OCI-LY1 (cell line): ENCODE measurements at regions not wholly inside any gene's neighbourhood (a gene's known extent, or its start where the extent isn't known, plus 50 kb on each side); places are given as distances from the start of the nearest gene placed in this dataset.

ENCODE experiments used
- H2AFZ ChIP-seq: fragments of 200-600 bp; sonication (generic), shearing (Covaris generic); 2 replicates; pipeline ENCODE4 v1.6.0; 2014; ENCODE audit warnings: antibody characterized with exemption, mild to moderate bottlenecking, low read length
- H3F3A ChIP-seq: fragments of 200-600 bp; sonication (generic), shearing (Covaris generic); 2 replicates; pipeline ENCODE4 v1.6.0; 2014; ENCODE audit warnings: mild to moderate bottlenecking, antibody characterized with exemption, low read length, moderate library complexity; ENCODE audit not compliant: insufficient read depth
- H3K27ac ChIP-seq: fragments of 200-600 bp; sonication (generic); 2 replicates; pipeline ENCODE4 v1.5.1; 2014; ENCODE audit warnings: low read length, mixed run types, mild to moderate bottlenecking, low read depth; ENCODE audit not compliant: poor library complexity, severe bottlenecking
- H3K27me3 ChIP-seq: fragments of 200-600 bp; sonication (generic); 2 replicates; pipeline ENCODE4 v1.6.0; 2014; ENCODE audit warnings: antibody characterized with exemption, mild to moderate bottlenecking, low read length, moderate library complexity; ENCODE audit not compliant: insufficient read depth
- H3K36me3 ChIP-seq: fragments of 200-600 bp; sonication (generic); 2 replicates; pipeline ENCODE4 v1.6.1; 2014; ENCODE audit warnings: mild to moderate bottlenecking, antibody characterized with exemption, low read length, moderate library complexity, mixed read lengths; ENCODE audit not compliant: insufficient read depth
- H3K4me1 ChIP-seq: fragments of 200-600 bp; sonication (generic); 2 replicates; pipeline ENCODE4 v1.5.1; 2014; ENCODE audit warnings: mild to moderate bottlenecking, low read length, moderate library complexity; ENCODE audit not compliant: insufficient read depth, severe bottlenecking
- H3K4me2 ChIP-seq: fragments of 200-600 bp; sonication (generic), shearing (Covaris generic); 2 replicates; pipeline ENCODE4 v1.6.1; 2014; ENCODE audit warnings: low read length
- H3K4me3 ChIP-seq: fragments of 200-600 bp; sonication (generic); 2 replicates; pipeline ENCODE4 v1.5.1; 2014; ENCODE audit warnings: low read length, low read depth, mild to moderate bottlenecking, mixed read lengths; ENCODE audit not compliant: poor library complexity, severe bottlenecking
- H3K79me2 ChIP-seq: fragments of 200-600 bp; shearing (Covaris generic); 2 replicates; pipeline ENCODE4 v1.6.1; 2016; ENCODE audit warnings: mixed run types, low read length, mixed read lengths; ENCODE audit not compliant: insufficient read depth
- H3K9ac ChIP-seq: fragments of 200-600 bp; sonication (generic), shearing (Covaris generic); 2 replicates; pipeline ENCODE4 v1.6.1; 2014; ENCODE audit warnings: mild to moderate bottlenecking, low read length, mixed read lengths
- H3K9me2 ChIP-seq: fragments of 200-600 bp; sonication (generic), shearing (Covaris generic); 2 replicates; pipeline ENCODE4 v1.6.1; 2014; ENCODE audit warnings: low read depth, mild to moderate bottlenecking, low read length, mixed read lengths
- H3K9me3 ChIP-seq: fragments of 200-600 bp; shearing (Covaris generic); 2 replicates; pipeline ENCODE4 v1.6.1; 2014; ENCODE audit warnings: low read length, mixed read lengths
- H4K20me1 ChIP-seq: fragments of 200-600 bp; sonication (generic), shearing (Covaris generic); 2 replicates; pipeline ENCODE4 v1.6.0; 2016; ENCODE audit warnings: mild to moderate bottlenecking, low read length; ENCODE audit not compliant: insufficient read depth
- CTCF ChIP-seq: fragments of 200-600 bp; sonication (generic), shearing (Covaris generic); IDR thresholded peaks from 2 replicates; pipeline ENCODE4 v1.5.1; 2017; ENCODE audit warnings: mild to moderate bottlenecking, antibody characterized with exemption, low read length, moderate library complexity, mixed read lengths
- EZH2 ChIP-seq: fragments of 200-600 bp; sonication (generic), shearing (Covaris generic); IDR thresholded peaks from 2 replicates; pipeline ENCODE4 v1.8.0; 2017; ENCODE audit warnings: borderline replicate concordance, mixed run types, mild to moderate bottlenecking, antibody characterized with exemption, low read length, moderate library complexity, mixed read lengths

- H3K9ac ChIP-seq: no peak overlapping the region
Observed at GRCh38 chr20:6668546-6668945, 98.9 kb upstream of the BMP2 start.

GRCh38 chr20:6665621-6666355 lies 101.7 kb upstream of the BMP2 start:
- H4K20me1 ChIP-seq: no peaks in the 10 kb centered on the region
- H3F3A ChIP-seq: no peaks in the 10 kb centered on the region
- H3K9me2 ChIP-seq: no peaks in the 10 kb centered on the region
- no peaks in the 10 kb centered on the region for H3K27me3 ChIP-seq
- H3K4me3 ChIP-seq: no peak overlapping the region
- no peak overlapping the region for H2AFZ ChIP-seq
- TF ChIP-seq EZH2 (no peak), CTCF (no peak)
- H3K9me3 ChIP-seq: no peaks in the 10 kb centered on the region
- no peak overlapping the region for H3K4me2 ChIP-seq
- H3K79me2 ChIP-seq: no peaks in the 10 kb centered on the region
- H3K27ac ChIP-seq: no peak overlapping the region
- no peaks in the 10 kb centered on the region for H3K36me3 ChIP-seq
- no peak overlapping the region for H3K9ac ChIP-seq
- no peaks in the 10 kb centered on the region for H3K4me1 ChIP-seq

More at GRCh38 chr20:6668546-6668945, 98.9 kb upstream of the BMP2 start:
- H3K36me3 ChIP-seq: no peaks in the 10 kb centered on the region
- H3K9me2 ChIP-seq: no peaks in the 10 kb centered on the region
- H2AFZ ChIP-seq: no peak overlapping the region
- no peaks in the 10 kb centered on the region for H3K9me3 ChIP-seq
- no peaks in the 10 kb centered on the region for H3K4me1 ChIP-seq
- no peak for TF ChIP-seq CTCF
- TF ChIP-seq EZH2: no peak
- no peaks in the 10 kb centered on the region for H3K27me3 ChIP-seq
- H3F3A ChIP-seq: no peaks in the 10 kb centered on the region
- H3K27ac ChIP-seq: no peak overlapping the region
- no peaks in the 10 kb centered on the region for H4K20me1 ChIP-seq
- no peak overlapping the region for H3K4me3 ChIP-seq
- H3K4me2 ChIP-seq: no peak overlapping the region
- no peaks in the 10 kb centered on the region for H3K79me2 ChIP-seq

GRCh38 chr20:6665161-6665560 lies 102.3 kb upstream of the BMP2 start:
- no peak overlapping the region for H3K4me3 ChIP-seq
- no peaks in the 10 kb centered on the region for H3K9me3 ChIP-seq
- no peak overlapping the region for H3K9ac ChIP-seq
- H4K20me1 ChIP-seq: no peaks in the 10 kb centered on the region
- H3K4me1 ChIP-seq: no peaks in the 10 kb centered on the region
- no peaks in the 10 kb centered on the region for H3K27me3 ChIP-seq
- no peak overlapping the region for H2AFZ ChIP-seq
- H3K27ac ChIP-seq: no peak overlapping the region
- H3K4me2 ChIP-seq: no peak overlapping the region
- H3F3A ChIP-seq: no peaks in the 10 kb centered on the region
- no peaks in the 10 kb centered on the region for H3K79me2 ChIP-seq
- H3K36me3 ChIP-seq: no peaks in the 10 kb centered on the region
- H3K9me2 ChIP-seq: no peaks in the 10 kb centered on the region
- TF ChIP-seq EZH2 (no peak), CTCF (no peak)
